Left lung (tissue), 4 donors: ENCODE measurements at regions not wholly inside any gene's neighbourhood (a gene's known extent, or its start where the extent isn't known, plus 50 kb on each side); places are given as distances from the start of the nearest gene placed in this dataset.

Experiments used
- ATAC-seq: fragments of 200-7000 bp; cut with Tn5 transposase; one replicate; pipeline ENCODE4 v1.9.1; 2020; ENCODE audit warnings: moderate library complexity
- DNase-seq, 4 donors: peaks; one replicate each; pipeline ENCODE4 v3.0.0-alpha.2; 2013 to 2020
- H3K27ac ChIP-seq, 2 donors: fragments of 200-600 bp; sonication (generic) in 1 of 2; one replicate each; pipeline versions ENCODE4 v1.5.0 to v1.8.0; 2020 to 2021
- H3K27me3 ChIP-seq, 2 donors: fragments of 200-600 bp; sonication (generic) in 1 of 2; one replicate each; pipeline versions ENCODE4 v1.5.0 to v1.8.0; 2020 to 2021
- H3K36me3 ChIP-seq, 2 donors: fragments of 200-600 bp; sonication (generic) in 1 of 2; one replicate each; pipeline versions ENCODE4 v1.5.0 to v1.8.0; 2020 to 2021
- H3K4me1 ChIP-seq, 2 donors: fragments of 200-600 bp; one replicate each; pipeline ENCODE4 v1.8.0; 2021
- H3K4me3 ChIP-seq, 2 donors: fragments of 200-600 bp; sonication (generic) in 1 of 2; one replicate each; pipeline versions ENCODE4 v1.5.0 to v1.8.0; 2020 to 2021; ENCODE audit warnings: mild to moderate bottlenecking in 1 of 2
- H3K9me3 ChIP-seq, 2 donors: fragments of 200-600 bp; sonication (generic) in 1 of 2; one replicate each; pipeline versions ENCODE4 v1.5.0 to v1.8.0; 2020 to 2021
- intact Hi-C, 2 donors: fragments of 100-400 bp; cut with DNase I; formaldehyde crosslinking; loops; one replicate each; pipeline versions ENCODE4 v1.11.2 to v1.14.2; 2022
- TF ChIP-seq, protein P1 (sequence below), 2 donors: fragments of 200-600 bp; sonication (generic) in 1 of 2; IDR thresholded peaks; one replicate each; pipeline versions ENCODE4 v1.5.0 to v1.8.0; 2021; ENCODE audit warnings: antibody characterized with exemption in 2 of 2
- donor health status: DM: no; HTN: yes; CAD: no.
- donor health status: DM: no; HTN: no; CAD: no.

DNA sequence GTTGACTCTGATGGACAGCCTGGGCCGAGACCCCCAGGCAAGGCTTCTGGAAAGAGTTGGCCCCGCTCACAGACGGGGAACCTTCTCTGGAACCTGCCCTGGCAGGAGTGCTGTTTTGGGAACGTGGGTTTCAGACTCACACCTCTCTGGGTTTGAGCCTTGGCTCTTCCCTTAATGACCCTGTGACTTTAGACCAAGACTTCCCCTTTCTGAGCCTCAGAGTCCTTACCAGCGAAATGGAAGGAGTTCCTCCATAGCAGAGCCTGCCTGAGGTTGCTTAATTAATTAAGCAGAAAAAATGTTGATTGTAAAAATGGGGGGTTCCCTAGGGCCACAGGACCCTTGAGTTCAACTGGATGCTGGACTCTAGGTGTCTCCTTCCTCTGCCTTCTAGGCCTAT lies 408.2 kb downstream of the SEC14L1 start:
- Histone ChIP-seq H3K36me3 (no peaks in the 10 kb centered on the region), H3K4me1 (no peaks in the 10 kb centered on the region), H3K27ac (no peak overlapping the region), H3K9me3 (no peaks in the 10 kb centered on the region), H3K4me3 (no peak overlapping the region), H3K27me3 (peaks cover 0 to 20% of the 10 kb centered on the region in 2 donors)
- intact Hi-C loops, result loop anchor here in 1 of 2 donors (5.0 kb wide), 1 partner anchor 468 kb away; no protein-coding TSS in a partner anchor
- TF ChIP-seq, protein P1, sequence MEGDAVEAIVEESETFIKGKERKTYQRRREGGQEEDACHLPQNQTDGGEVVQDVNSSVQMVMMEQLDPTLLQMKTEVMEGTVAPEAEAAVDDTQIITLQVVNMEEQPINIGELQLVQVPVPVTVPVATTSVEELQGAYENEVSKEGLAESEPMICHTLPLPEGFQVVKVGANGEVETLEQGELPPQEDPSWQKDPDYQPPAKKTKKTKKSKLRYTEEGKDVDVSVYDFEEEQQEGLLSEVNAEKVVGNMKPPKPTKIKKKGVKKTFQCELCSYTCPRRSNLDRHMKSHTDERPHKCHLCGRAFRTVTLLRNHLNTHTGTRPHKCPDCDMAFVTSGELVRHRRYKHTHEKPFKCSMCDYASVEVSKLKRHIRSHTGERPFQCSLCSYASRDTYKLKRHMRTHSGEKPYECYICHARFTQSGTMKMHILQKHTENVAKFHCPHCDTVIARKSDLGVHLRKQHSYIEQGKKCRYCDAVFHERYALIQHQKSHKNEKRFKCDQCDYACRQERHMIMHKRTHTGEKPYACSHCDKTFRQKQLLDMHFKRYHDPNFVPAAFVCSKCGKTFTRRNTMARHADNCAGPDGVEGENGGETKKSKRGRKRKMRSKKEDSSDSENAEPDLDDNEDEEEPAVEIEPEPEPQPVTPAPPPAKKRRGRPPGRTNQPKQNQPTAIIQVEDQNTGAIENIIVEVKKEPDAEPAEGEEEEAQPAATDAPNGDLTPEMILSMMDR (IDR thresholded peaks at IDR 0.05), result no peak
- ATAC-seq (peak; percentile 51), DNase-seq (no peak)

DNA sequence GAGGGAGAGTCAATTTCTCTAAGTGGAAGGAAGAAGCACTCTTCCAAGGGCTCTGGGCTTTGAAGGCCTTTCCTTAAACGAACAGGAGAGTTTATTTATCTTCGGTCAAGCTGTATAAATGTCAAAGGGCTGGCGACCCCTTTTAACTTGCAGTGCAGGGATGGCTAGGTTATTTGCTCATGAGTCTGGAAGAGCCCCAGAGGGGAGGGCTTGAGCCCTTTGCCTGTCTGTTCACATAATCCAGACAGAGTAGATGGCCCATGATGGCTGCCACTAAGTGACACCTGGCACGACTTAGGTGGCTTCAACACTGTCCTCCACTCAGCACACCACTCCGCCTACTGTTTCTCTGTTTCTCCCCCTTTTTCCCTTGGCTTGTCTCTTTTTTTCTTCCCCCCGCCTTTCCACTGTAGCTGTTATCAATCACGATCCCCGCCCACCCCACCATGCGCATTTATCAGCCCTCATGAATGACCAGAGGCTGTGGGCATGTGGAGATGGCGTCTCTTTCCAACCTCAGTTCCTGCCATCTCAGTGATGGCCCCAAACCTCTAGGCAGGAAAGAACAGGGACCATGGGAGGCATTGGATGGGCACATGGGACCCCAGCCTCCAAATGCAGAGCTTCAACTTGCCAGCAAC lies 408.7 kb upstream of the TNRC6C start:
- Histone ChIP-seq H3K36me3 (no peaks in the 10 kb centered on the region), H3K9me3 (no peaks in the 10 kb centered on the region), H3K27ac (no peak overlapping the region), H3K4me1 (no peaks in the 10 kb centered on the region), H3K4me3 (no peak overlapping the region), H3K27me3 (peaks cover 0 to 25% of the 10 kb centered on the region in 2 donors)
- no peak for ATAC-seq
- intact Hi-C loops, result loop anchor here in 1 of 2 donors (5.0 kb wide), 1 partner anchor 467 kb away; no protein-coding TSS in a partner anchor
- TF ChIP-seq, protein P1 (IDR thresholded peaks at IDR 0.05), result no peak
- DNase-seq, result no peak

DNA sequence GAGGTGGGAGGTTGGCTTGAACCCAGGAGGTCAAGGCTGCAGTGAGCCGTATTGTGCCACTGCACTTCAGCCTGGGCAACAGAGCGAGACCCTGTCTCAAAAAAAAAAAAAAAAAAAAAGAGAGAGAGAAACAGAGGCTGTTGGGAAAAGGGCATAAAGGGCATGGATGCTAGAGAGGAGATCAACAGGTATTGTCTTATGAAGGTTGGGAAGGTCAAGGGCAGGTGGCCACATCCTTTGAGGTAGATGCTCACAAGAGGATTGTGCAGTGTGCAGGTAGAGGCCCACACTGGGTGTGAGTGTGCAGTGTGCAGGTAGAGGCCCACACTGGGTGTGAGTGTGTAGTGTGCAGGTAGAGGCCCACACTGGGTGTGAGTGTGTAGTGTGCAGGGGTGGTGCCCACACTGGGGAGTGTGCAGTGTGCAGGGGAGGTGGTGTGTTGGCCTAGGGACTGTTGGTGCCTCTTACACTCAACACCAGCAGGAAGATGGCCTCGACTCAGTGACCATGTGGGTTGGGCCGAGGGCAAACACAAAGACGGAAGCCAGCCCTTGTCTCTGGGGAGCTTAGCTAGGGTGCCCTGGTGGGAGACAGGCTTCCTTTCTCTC lies 404.9 kb upstream of the TNRC6C start:
- no peak for DNase-seq
- intact Hi-C loops, result no loop called here
- H3K4me1 ChIP-seq, result no peaks in the 10 kb centered on the region
- H3K9me3 ChIP-seq, result no peaks in the 10 kb centered on the region
- no peaks in the 10 kb centered on the region for H3K36me3 ChIP-seq
- no peak for ATAC-seq
- H3K27ac ChIP-seq, result no peak overlapping the region
- TF ChIP-seq, protein P1 (IDR thresholded peaks at IDR 0.05), result no peak
- peaks cover 9 to 37% of the 10 kb centered on the region in 2 donors for H3K27me3 ChIP-seq
- H3K4me3 ChIP-seq, result no peak overlapping the region

GRCh38 chr17:77555121-77555591 lies 403.3 kb upstream of the TNRC6C start:
- H3K36me3 ChIP-seq, result no peaks in the 10 kb centered on the region
- ATAC-seq, result no peak
- H3K4me3 ChIP-seq, result no peak overlapping the region
- intact Hi-C loops, result no loop called here
- no peaks in the 10 kb centered on the region for H3K4me1 ChIP-seq
- peaks cover 9 to 40% of the 10 kb centered on the region in 2 donors for H3K27me3 ChIP-seq
- TF ChIP-seq, protein P1 (IDR thresholded peaks at IDR 0.05), result no peak
- no peaks in the 10 kb centered on the region for H3K9me3 ChIP-seq
- no peak overlapping the region for H3K27ac ChIP-seq
- DNase-seq, result no peak

GRCh38 chr17:77555741-77556291 lies 402.7 kb upstream of the TNRC6C start:
- ATAC-seq (no peak), DNase-seq (peak in 1 of 4 donors; percentile 83)
- no peaks in the 10 kb centered on the region for H3K4me1 ChIP-seq
- intact Hi-C loops, result no loop called here
- no peak overlapping the region for H3K4me3 ChIP-seq
- H3K27ac ChIP-seq, result no peak overlapping the region
- TF ChIP-seq, protein P1 (IDR thresholded peaks at IDR 0.05), result no peak
- no peaks in the 10 kb centered on the region for H3K36me3 ChIP-seq
- no peaks in the 10 kb centered on the region for H3K9me3 ChIP-seq
- peaks cover 9 to 43% of the 10 kb centered on the region in 2 donors for H3K27me3 ChIP-seq
